ENCODE measurements at regions not wholly inside any gene's neighbourhood (a gene's known extent, or its start where the extent isn't known, plus 50 kb on each side); places are given as distances from the start of the nearest gene placed in this dataset.

DNA sequence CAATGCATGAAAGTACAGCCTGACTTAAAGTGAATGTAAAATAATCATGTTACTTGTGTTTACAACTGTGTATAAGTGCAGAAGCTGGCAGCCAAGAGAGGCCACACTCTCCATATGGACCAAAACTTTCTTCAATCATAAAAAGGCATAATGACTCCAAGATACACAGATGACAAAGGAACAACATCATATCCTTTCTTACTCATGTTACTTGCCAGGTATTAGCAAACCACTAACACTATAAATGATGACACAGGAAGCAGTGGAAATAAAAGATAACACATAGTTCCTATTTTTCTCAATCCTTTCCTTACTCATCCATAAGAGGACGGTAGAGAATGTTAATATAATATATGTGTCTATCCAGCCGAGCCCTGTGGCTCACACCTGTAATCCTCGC is 400.0 kb upstream of the CDH2 start:
- H3K18ac ChIP-seq (ENCODE audit: insufficient read length, low read depth, low read length), result no peak overlapping the region
- no peak overlapping the region for H3K4me3 Mint-ChIP-seq

More for the DNA sequence above, 400.0 kb upstream of the CDH2 start:
- no peak overlapping the region for H2BK20ac ChIP-seq (ENCODE audit: low read depth, low read length, poor library complexity, severe bottlenecking)
- no peak overlapping the region for H2AK5ac ChIP-seq (ENCODE audit: insufficient read length, low read length)
- H3K27me3 Mint-ChIP-seq (ENCODE audit: low read depth), result no peaks in the 10 kb centered on the region
- no peaks in the 10 kb centered on the region for H3K79me1 ChIP-seq (ENCODE audit: insufficient read depth, low read depth, low read length, poor library complexity, severe bottlenecking)
- H3K36me3 Mint-ChIP-seq (ENCODE audit: insufficient read depth in 1 of 3, low read depth in 3 of 3), result no peaks in the 10 kb centered on the region
- H3K4ac ChIP-seq (ENCODE audit: low read depth, low read length), result no peak overlapping the region
- H4K8ac ChIP-seq (replicated peaks; ENCODE audit: insufficient read length, low read depth, low read length), result no peak overlapping the region
- no CpG with 5 or more reads among the region's 3 CpGs for WGBS (ENCODE audit: extremely low coverage, insufficient read length, low lambda C conversion rate)
- H2BK15ac ChIP-seq (ENCODE audit: low read depth, low read length), result no peak overlapping the region
- H3K56ac ChIP-seq (ENCODE audit: insufficient read length, low read depth, low read length), result no peak overlapping the region
- H3K27ac ChIP-seq (ENCODE audit: insufficient read length, low read depth, low read length), result no peak overlapping the region
- no peaks in the 10 kb centered on the region; a peak in 1 of 5 replicates for H3K9me3 Mint-ChIP-seq
- no peaks in the 10 kb centered on the region for H3K79me2 ChIP-seq (ENCODE audit: insufficient read depth, low read length)
- no peak overlapping the region for H3K23ac ChIP-seq (ENCODE audit: insufficient read length, low read depth, low read length)
- no peak overlapping the region for H2BK12ac ChIP-seq (ENCODE audit: insufficient read length, low read depth, low read length)
- no peak overlapping the region for H2AFZ ChIP-seq (ENCODE audit: low read length)
- no peak overlapping the region for H2BK5ac ChIP-seq (ENCODE audit: insufficient read length, low read length)
- no peaks in the 10 kb centered on the region for H3K9me3 ChIP-seq (ENCODE audit: control insufficient read depth, low read depth, low read length)
- peaks cover 16 to 20% of the 10 kb centered on the region in 2 experiments for H3K4me1 Mint-ChIP-seq
- no peaks in the 10 kb centered on the region for H3K27me3 ChIP-seq (ENCODE audit: insufficient read depth, low read length)
- no peak overlapping the region for H3K4me2 ChIP-seq (ENCODE audit: insufficient read depth, insufficient read length, low read length)
- TF ChIP-seq, protein P1, sequence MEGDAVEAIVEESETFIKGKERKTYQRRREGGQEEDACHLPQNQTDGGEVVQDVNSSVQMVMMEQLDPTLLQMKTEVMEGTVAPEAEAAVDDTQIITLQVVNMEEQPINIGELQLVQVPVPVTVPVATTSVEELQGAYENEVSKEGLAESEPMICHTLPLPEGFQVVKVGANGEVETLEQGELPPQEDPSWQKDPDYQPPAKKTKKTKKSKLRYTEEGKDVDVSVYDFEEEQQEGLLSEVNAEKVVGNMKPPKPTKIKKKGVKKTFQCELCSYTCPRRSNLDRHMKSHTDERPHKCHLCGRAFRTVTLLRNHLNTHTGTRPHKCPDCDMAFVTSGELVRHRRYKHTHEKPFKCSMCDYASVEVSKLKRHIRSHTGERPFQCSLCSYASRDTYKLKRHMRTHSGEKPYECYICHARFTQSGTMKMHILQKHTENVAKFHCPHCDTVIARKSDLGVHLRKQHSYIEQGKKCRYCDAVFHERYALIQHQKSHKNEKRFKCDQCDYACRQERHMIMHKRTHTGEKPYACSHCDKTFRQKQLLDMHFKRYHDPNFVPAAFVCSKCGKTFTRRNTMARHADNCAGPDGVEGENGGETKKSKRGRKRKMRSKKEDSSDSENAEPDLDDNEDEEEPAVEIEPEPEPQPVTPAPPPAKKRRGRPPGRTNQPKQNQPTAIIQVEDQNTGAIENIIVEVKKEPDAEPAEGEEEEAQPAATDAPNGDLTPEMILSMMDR (conservative IDR thresholded peaks at IDR 0.05), result no peak
- no peak overlapping the region for H3T11ph ChIP-seq (ENCODE audit: low read length)
- H2BK120ac ChIP-seq (ENCODE audit: low read depth, low read length, poor library complexity, severe bottlenecking), result no peak overlapping the region
- no peak overlapping the region for H3K14ac ChIP-seq (ENCODE audit: insufficient read depth, low read length)
- H4K91ac ChIP-seq (ENCODE audit: insufficient read length, low read depth, low read length), result no peak overlapping the region
- H4K20me1 ChIP-seq (ENCODE audit: control insufficient read depth, insufficient read depth, insufficient read length), result no peaks in the 10 kb centered on the region
- DNase-seq, result no peak
- no peaks in the 10 kb centered on the region for H3K4me1 ChIP-seq (ENCODE audit: insufficient read depth, low read length)
- H3K27ac Mint-ChIP-seq, result no peak overlapping the region
- no peak overlapping the region for H3K9ac ChIP-seq (ENCODE audit: extremely low read depth, insufficient read length, low read length)
- no peaks in the 10 kb centered on the region for H3K23me2 ChIP-seq (ENCODE audit: insufficient read length, low read depth, low read length, poor library complexity, severe bottlenecking)
- no peak overlapping the region for H4K5ac ChIP-seq (ENCODE audit: insufficient read length, low read depth, low read length)
